Heart right ventricle (tissue), 16 donors: ENCODE measurements at regions not wholly inside any gene's neighbourhood (a gene's known extent, or its start where the extent isn't known, plus 50 kb on each side); places are given as distances from the start of the nearest gene placed in this dataset.

Source experiments
- ATAC-seq, 8 donors: fragments of 200-7000 bp; cut with Tn5 transposase; one replicate each; pipeline ENCODE4 v1.9.1; 2020; ENCODE audit warnings: mild to moderate bottlenecking in 8 of 8, moderate library complexity in 8 of 8, moderate number of reproducible peaks in 1 of 8
- DNase-seq, 2 donors: peaks; one replicate each; pipeline ENCODE4 v3.0.0-alpha.2; 2020
- H3K27ac ChIP-seq, 10 donors: fragments of 200-600 bp; sonication (generic) in 2 of 10; one replicate each; pipeline versions ENCODE4 v1.5.0 to v1.8.0; 2020 to 2022; ENCODE audit warnings: mild to moderate bottlenecking in 3 of 10
- H3K27me3 ChIP-seq, 7 donors: fragments of 200-600 bp; one replicate each; pipeline ENCODE4 v1.8.0; 2021 to 2022; ENCODE audit warnings: mild to moderate bottlenecking in 2 of 7
- H3K36me3 ChIP-seq, 9 donors: fragments of 200-600 bp; sonication (generic) in 1 of 9; one replicate each; pipeline versions ENCODE4 v1.5.0 to v1.8.0; 2020 to 2022; ENCODE audit warnings: mild to moderate bottlenecking in 2 of 9
- H3K4me1 ChIP-seq, 9 donors: fragments of 200-600 bp; sonication (generic) in 1 of 9; one replicate each; pipeline versions ENCODE4 v1.5.0 to v1.8.0; 2020 to 2022; ENCODE audit warnings: mild to moderate bottlenecking in 4 of 9
- H3K4me3 ChIP-seq, 10 donors: fragments of 200-600 bp; sonication (generic) in 2 of 10; one replicate each; pipeline versions ENCODE4 v1.5.0 to v1.8.0; 2020 to 2022; ENCODE audit warnings: mild to moderate bottlenecking in 7 of 10, moderate library complexity in 2 of 10
- H3K9me3 ChIP-seq, 11 donors: fragments of 200-600 bp in 10 of 11; sonication (generic) in 2 of 11; one replicate each; pipeline versions ENCODE4 v1.5.0 to v1.8.0; 2013 to 2022; ENCODE audit warnings: mild to moderate bottlenecking in 2 of 11, control low read depth in 1 of 11, moderate library complexity in 1 of 11
- WGBS, 2 donors: extraction: QIAGEN DNeasy Blood & Tissue Kit; methylation state at CpG; one replicate each; pipeline ENCODE4 v1.1.7; 2013; ENCODE audit warnings: inconsistent platforms in 1 of 2; 5-methylcytosine and 5-hydroxymethylcytosine counted together
- intact Hi-C, 10 donors: fragments of 100-400 bp; cut with DNase I; formaldehyde crosslinking; loops; one replicate each; pipeline versions ENCODE4 v1.11.1 to v1.14.2; 2022
- TF ChIP-seq, protein P1 (sequence below), 9 donors: fragments of 200-600 bp; sonication (generic) in 2 of 9; IDR thresholded peaks; one replicate each; pipeline versions ENCODE4 v1.5.0 to v1.8.0; 2021 to 2022; ENCODE audit warnings: antibody characterized with exemption in 9 of 9, mild to moderate bottlenecking in 5 of 9, moderate library complexity in 1 of 9
- donor health status: Arrhythmogenic right ventricular cardiomyopathy.
- donor health status: ischemic (EF 13 %, LVEDD 7.1; RV severe dilation, severe dysfunction).
- donor health status: healthy with polysubstance abuse.
- donor health status: DM: no; HTN: yes; CAD: no.
- donor health status: DM: no; HTN: no; CAD: no.
- donor health status: ischemic (EF 25% LVEDD 6.9; RV normal size, moderate dysfunction).
- donor health status: ischemic (EF 25% LVEDD 5.7; RV mildly dilated, moderate dysfunction).
- donor health status: healthy.
- donor health status: DM: yes; HTN: yes; CAD: no.
- donor health status: Ischemic cardiomyopathy.
- donor health status: ischemic (EF 35%, LVEDD 5.7; RV mildly dilated, moderate dysfunction).
- donor health status: nonischemic (EF 11% LVEDD 7.7; RV severe dilation, severe dysfunction).
- donor health status: DM: yes; HTN: yes; CAD: no.
- donor health status: PGD.
- donor health status: ischemic (EF 29% LVEDD 5.4; RV normal size, mild dysfunction).
- donor health status: nonischemic (EF 23%, LVEDD 6.1; RV moderate dilation, normal function).

DNA sequence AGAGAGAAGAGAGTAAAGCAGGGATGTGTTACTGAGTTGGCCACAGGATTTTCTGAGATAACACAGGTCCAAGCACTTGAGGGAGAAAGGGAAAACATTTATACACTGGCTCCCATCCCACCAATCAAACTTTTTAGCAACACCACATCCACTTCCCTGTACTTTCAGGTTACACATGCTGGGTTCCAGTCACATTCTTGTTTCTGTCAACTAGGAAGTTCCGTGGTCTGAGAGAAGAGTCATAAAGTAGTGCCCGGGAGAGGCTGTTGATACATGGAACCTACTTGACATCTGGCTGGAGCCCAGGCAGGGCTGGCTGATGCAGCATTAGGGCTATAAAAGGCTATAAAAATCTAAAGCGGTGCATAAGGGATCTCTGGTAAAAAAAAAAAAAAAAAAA, 473.9 kb upstream of the COX7C start:
- H3K27me3 ChIP-seq, result no peaks in the 10 kb centered on the region
- peak; percentile 8 to 24 for DNase-seq
- no peaks in the 10 kb centered on the region for H3K4me1 ChIP-seq
- peak in 5 of 8 donors; percentile 61 to 93 (median 83) for ATAC-seq
- no peak overlapping the region for H3K27ac ChIP-seq
- peaks cover 0 to 10% (median 0%) of the 10 kb centered on the region in 11 donors for H3K9me3 ChIP-seq
- 45 to 52% methylated on average over 3 of the region's 3 CpGs for WGBS, 2 donors
- H3K36me3 ChIP-seq, result no peaks in the 10 kb centered on the region
- intact Hi-C loops, result no loop called here
- TF ChIP-seq, protein P1, sequence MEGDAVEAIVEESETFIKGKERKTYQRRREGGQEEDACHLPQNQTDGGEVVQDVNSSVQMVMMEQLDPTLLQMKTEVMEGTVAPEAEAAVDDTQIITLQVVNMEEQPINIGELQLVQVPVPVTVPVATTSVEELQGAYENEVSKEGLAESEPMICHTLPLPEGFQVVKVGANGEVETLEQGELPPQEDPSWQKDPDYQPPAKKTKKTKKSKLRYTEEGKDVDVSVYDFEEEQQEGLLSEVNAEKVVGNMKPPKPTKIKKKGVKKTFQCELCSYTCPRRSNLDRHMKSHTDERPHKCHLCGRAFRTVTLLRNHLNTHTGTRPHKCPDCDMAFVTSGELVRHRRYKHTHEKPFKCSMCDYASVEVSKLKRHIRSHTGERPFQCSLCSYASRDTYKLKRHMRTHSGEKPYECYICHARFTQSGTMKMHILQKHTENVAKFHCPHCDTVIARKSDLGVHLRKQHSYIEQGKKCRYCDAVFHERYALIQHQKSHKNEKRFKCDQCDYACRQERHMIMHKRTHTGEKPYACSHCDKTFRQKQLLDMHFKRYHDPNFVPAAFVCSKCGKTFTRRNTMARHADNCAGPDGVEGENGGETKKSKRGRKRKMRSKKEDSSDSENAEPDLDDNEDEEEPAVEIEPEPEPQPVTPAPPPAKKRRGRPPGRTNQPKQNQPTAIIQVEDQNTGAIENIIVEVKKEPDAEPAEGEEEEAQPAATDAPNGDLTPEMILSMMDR (IDR thresholded peaks at IDR 0.05), result no peak
- no peak overlapping the region for H3K4me3 ChIP-seq

DNA sequence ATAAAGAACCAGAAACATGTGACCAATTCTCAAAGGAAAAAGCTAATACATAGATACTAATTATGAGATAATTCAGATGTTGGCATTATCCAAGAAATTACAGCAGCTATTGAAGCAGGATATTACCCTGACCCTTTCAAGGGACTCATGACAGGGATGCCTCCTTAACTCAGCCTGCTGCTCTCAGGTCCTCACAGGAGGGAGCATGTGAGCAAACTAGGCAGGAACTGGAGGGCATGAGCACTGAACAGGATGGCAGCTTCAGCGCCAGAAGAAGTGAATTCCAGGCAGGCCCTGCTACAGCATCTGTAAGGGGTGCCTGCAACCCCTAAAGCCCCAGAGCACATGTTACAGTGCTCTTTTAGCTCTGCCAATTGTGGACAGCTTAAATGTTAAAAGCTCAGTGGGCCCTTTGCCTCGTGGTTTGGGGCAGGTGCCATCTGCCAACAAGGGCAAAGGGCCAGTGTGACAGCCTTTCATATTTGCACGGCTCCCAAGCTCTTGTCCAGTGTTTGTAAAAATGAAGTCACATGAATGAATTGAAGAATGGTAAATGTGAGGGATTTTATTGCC, 464.7 kb upstream of the COX7C start:
- no peaks in the 10 kb centered on the region for H3K27me3 ChIP-seq

DNA sequence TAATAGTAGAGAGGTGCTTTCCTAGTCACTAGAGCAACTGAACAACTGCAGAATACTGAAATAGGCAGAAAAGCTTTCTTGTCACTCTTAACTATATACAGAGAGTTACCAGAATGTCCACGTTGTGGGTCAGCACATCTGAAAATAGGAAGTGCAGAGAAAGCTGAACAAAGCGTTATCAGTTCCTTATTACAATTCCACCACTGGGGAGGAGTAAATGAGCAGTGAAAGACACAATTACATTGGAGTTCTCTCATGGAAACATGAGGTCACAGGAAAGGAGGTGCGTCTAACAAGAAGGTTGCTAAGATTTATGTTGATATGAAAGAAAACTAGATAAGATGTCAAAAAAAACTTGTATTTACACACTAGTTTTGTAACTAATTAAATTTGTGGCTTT, 461.9 kb upstream of the COX7C start:
- Histone ChIP-seq H3K27ac (no peak overlapping the region), H3K27me3 (no peaks in the 10 kb centered on the region), H3K36me3 (no peaks in the 10 kb centered on the region), H3K4me3 (no peak overlapping the region), H3K9me3 (no peaks in the 10 kb centered on the region), H3K4me1 (no peaks in the 10 kb centered on the region)
- TF ChIP-seq, protein P1 (IDR thresholded peaks at IDR 0.05), result no peak
- no peak for DNase-seq
- 24 to 42% methylated on average over 3 of the region's 3 CpGs for WGBS, 2 donors
- intact Hi-C loops, result no loop called here
- no peak for ATAC-seq

More for the DNA sequence above, 464.7 kb upstream of the COX7C start:
- no peak for DNase-seq
- Histone ChIP-seq H3K4me3 (no peak overlapping the region), H3K27ac (no peak overlapping the region), H3K9me3 (peaks cover 0 to 4% (median 0%) of the 10 kb centered on the region in 11 donors), H3K36me3 (no peaks in the 10 kb centered on the region), H3K4me1 (no peaks in the 10 kb centered on the region)
- intact Hi-C loops, result no loop called here
- peak in 1 of 8 donors; percentile 35 for ATAC-seq
- TF ChIP-seq, protein P1 (IDR thresholded peaks at IDR 0.05), result no peak
- 56 to 71% methylated on average over 3 of the region's 3 CpGs for WGBS, 2 donors

DNA sequence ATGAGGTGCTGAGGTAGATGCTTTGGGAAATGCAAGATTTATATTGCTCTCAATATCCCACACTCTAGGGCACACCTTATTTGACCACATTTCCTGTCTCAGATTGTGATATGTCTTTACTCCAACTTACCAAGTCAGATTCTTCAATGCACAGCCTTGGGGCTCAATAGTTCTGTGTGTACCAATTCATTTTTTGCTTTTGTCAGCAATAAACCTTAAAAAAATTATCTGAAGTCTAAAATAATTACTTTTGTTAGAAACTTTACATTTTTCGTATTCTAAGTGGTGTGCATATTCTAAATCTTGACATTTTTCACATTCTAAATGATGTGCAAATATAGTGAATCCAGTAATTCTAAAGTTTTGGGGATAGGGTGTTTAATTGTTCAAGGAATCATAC, 447.5 kb upstream of the COX7C start:
- Histone ChIP-seq H3K27ac (no peak overlapping the region), H3K4me3 (no peak overlapping the region), H3K4me1 (no peaks in the 10 kb centered on the region), H3K9me3 (no peaks in the 10 kb centered on the region), H3K36me3 (no peaks in the 10 kb centered on the region), H3K27me3 (no peaks in the 10 kb centered on the region)
- intact Hi-C loops, result no loop called here
- no peak for ATAC-seq
- TF ChIP-seq, protein P1 (IDR thresholded peaks at IDR 0.05), result no peak
- DNase-seq, result no peak
- 80 to 84% methylated on average over 1 of the region's 1 CpG for WGBS, 2 donors
